HepG2 (cell line): ENCODE measurements at regions not wholly inside any gene's neighbourhood (a gene's known extent, or its start where the extent isn't known, plus 50 kb on each side); places are given as distances from the start of the nearest gene placed in this dataset.

Experiments
- ATAC-seq: fragments of 200-7000 bp; cut with Tn5 transposase; 3 replicates; pipeline ENCODE4 v1.9.1; 2020; ENCODE audit warnings: mild to moderate bottlenecking, moderate library complexity
- BruUV-seq: library from RNA; stranded (reverse); fragments of 400-500 nt; replicated peaks from 2 replicates; lab custom pipeline; 2021; lab: Mats Ljungman, UMichigan
- CTCF ChIA-PET: fragments of 300-600 bp; formaldehyde crosslinking; extraction: SDS; loops from one replicate; lab custom pipeline; 2021; ENCODE audit warnings: low total read pairs, inconsistent platforms, low intra/inter-chr PET ratio; lab: Yijun Ruan, JAX
- POLR2A ChIA-PET: fragments of 350-600 bp; sonication (Branson Sonifier 250); formaldehyde crosslinking; loops from one replicate; lab custom pipeline; 2020; ENCODE audit warnings: antibody characterized with exemption, inconsistent platforms; lab: Yijun Ruan, JAX
- DNase-seq: peaks from one replicate; pipeline ENCODE4 v3.0.0-alpha.2; 2015; ENCODE audit warnings: low spot score
- FAIRE-seq: peaks from 3 replicates; lab custom pipeline; 2011; peaks lifted over from hg19 to GRCh38; lab: Jason Lieb, UNC
- H2AFZ ChIP-seq: one replicate; pipeline ENCODE4 v1.6.1; 2011; ENCODE audit warnings: low read length, inconsistent platforms
- H3K27ac ChIP-seq: fragments of 300-600 bp; 3 replicates; pipeline ENCODE4 v1.8.0; 2011; ENCODE audit warnings: mixed run types, mild to moderate bottlenecking, mixed read lengths, low read length, inconsistent platforms; ENCODE audit not compliant: insufficient read depth; ENCODE audit errors: extremely low read length
- H3K27me3 ChIP-seq, 2 experiments: fragments of 200-600 bp in 1 of 2; 2 replicates in 1 of 2; 3 replicates in 1 of 2; pipeline versions ENCODE4 v1.6.0 to v1.8.0; 2011; ENCODE audit warnings: low read length in 2 of 2, mild to moderate bottlenecking in 2 of 2, moderate library complexity in 2 of 2, inconsistent platforms in 1 of 2; ENCODE audit not compliant: insufficient read depth in 2 of 2, control insufficient read depth in 1 of 2
- H3K36me3 ChIP-seq, 2 experiments: fragments of 200-600 bp in 1 of 2; replicated peaks in 1 of 2; 2 replicates in 1 of 2; 3 replicates in 1 of 2; pipeline versions ENCODE4 v1.5.1 to v1.8.0; 2011; ENCODE audit warnings: low read length in 2 of 2, inconsistent platforms in 1 of 2; ENCODE audit not compliant: insufficient read depth in 2 of 2, control insufficient read depth in 1 of 2
- H3K4me1 ChIP-seq: 2 replicates; pipeline ENCODE4 v1.5.1; 2012; ENCODE audit warnings: low read length, inconsistent platforms; ENCODE audit not compliant: insufficient read depth
- H3K4me2 ChIP-seq: 2 replicates; pipeline ENCODE4 v1.6.0; 2011; ENCODE audit warnings: low read depth, low read length, inconsistent platforms
- H3K4me3 ChIP-seq, 3 experiments: fragments of 200-600 bp in 1 of 3; sonication (generic), shearing (Covaris generic) in 1 of 3; replicated peaks in 1 of 3; 2 replicates each; pipeline ENCODE4 v1.5.1; 2011 to 2016; ENCODE audit warnings: low read length in 3 of 3, inconsistent platforms in 2 of 3, low read depth in 2 of 3, mild to moderate bottlenecking in 2 of 3, control low read depth in 1 of 3, mixed read lengths in 1 of 3; ENCODE audit not compliant: insufficient read depth in 1 of 3
- H3K79me2 ChIP-seq: one replicate; pipeline ENCODE4 v1.6.1; 2011; ENCODE audit warnings: low read length, inconsistent platforms; ENCODE audit not compliant: insufficient read depth
- H3K9ac ChIP-seq: 2 replicates; pipeline ENCODE4 v1.6.0; 2011; ENCODE audit warnings: mild to moderate bottlenecking, low read depth, low read length, inconsistent platforms; ENCODE audit not compliant: insufficient read depth
- H3K9me3 ChIP-seq: 2 replicates; pipeline ENCODE4 v1.5.1; 2012; ENCODE audit warnings: mild to moderate bottlenecking, low read length
- H4K20me1 ChIP-seq: 2 replicates; pipeline ENCODE4 v1.6.0; 2011; ENCODE audit warnings: inconsistent platforms, mild to moderate bottlenecking, low read length, moderate library complexity; ENCODE audit not compliant: insufficient read depth
- EZH2 ChIP-seq: conservative IDR thresholded peaks from 2 replicates; pipeline ENCODE4 v1.6.1; 2012; ENCODE audit warnings: mild to moderate bottlenecking, low read depth, low read length, moderate library complexity
- HIC2 ChIP-seq: sonication (generic); formaldehyde crosslinking; IDR thresholded peaks from 2 replicates; pipeline ENCODE4 v1.9.0; 2022; ENCODE audit warnings: low read depth, missing genetic modification reagents
- HNRNPK ChIP-seq: fragments of 200-400 bp; formaldehyde crosslinking; IDR thresholded peaks from 2 replicates; pipeline ENCODE4 v1.6.1; 2018; ENCODE audit warnings: low read length, low read depth, moderate library complexity, mild to moderate bottlenecking; ENCODE audit not compliant: poor library complexity, severe bottlenecking
- MAFG ChIP-seq: sonication (generic); formaldehyde crosslinking; IDR thresholded peaks from 2 replicates; pipeline ENCODE4 v1.5.1; 2020; ENCODE audit warnings: mild to moderate bottlenecking, missing genetic modification reagents
- PHB2 ChIP-seq: fragments of 450-650 bp; IDR thresholded peaks from 2 replicates; pipeline ENCODE4 v1.6.1; 2018; ENCODE audit not compliant: partially characterized antibody
- PRDM15 ChIP-seq: sonication (generic); formaldehyde crosslinking; IDR thresholded peaks from 2 replicates; pipeline ENCODE4 v1.4.0; 2020; ENCODE audit warnings: missing genetic modification reagents
- RFX5 ChIP-seq: IDR thresholded peaks from 2 replicates; pipeline ENCODE4 v1.6.1; 2011; ENCODE audit warnings: low read depth, low read length, improper control_type of control experiment
- UBTF ChIP-seq: sonication (generic); formaldehyde crosslinking; IDR thresholded peaks from 2 replicates; pipeline ENCODE4 v1.4.0; 2020; ENCODE audit warnings: mild to moderate bottlenecking, missing genetic modification reagents
- ZBTB42 ChIP-seq: sonication (generic); formaldehyde crosslinking; IDR thresholded peaks from 2 replicates; pipeline ENCODE4 v1.5.0; 2020; ENCODE audit warnings: mild to moderate bottlenecking, missing genetic modification reagents
- ZMYM2 ChIP-seq: sonication (generic); formaldehyde crosslinking; IDR thresholded peaks from 2 replicates; pipeline ENCODE4 v1.8.0; 2022; ENCODE audit warnings: mild to moderate bottlenecking, missing genetic modification reagents
- ZNF788 ChIP-seq: sonication (generic); formaldehyde crosslinking; IDR thresholded peaks from 2 replicates; pipeline ENCODE4 v1.5.0; 2020; ENCODE audit warnings: mild to moderate bottlenecking, missing genetic modification reagents, borderline replicate concordance
- WGBS: methylation state at CpG from one replicate; pipeline ENCODE4 v1.1.6; 2017; ENCODE audit warnings: low lambda C conversion rate; 5-methylcytosine and 5-hydroxymethylcytosine counted together
- in situ Hi-C: cut with HindIII; loops from 2 replicates; pipeline ENCODE4 v1.10.0; 2017; ENCODE audit warnings: low pct_unique_long_range_greater_than_20kb; ENCODE audit not compliant: extremely low pct_ligation_motif_present
- intact Hi-C: fragments of 100-400 bp; cut with micrococcal nuclease; formaldehyde crosslinking; loops from one replicate; pipeline ENCODE4 v1.10.0; 2022; ENCODE audit not compliant: unreplicated experiment

- no peak overlapping the region for H3K4me3 ChIP-seq
- in situ Hi-C loops = no loop called here
These were observed 760.0 kb upstream of the RIOK2 start for GRCh38 chr5:97943036-97943435.

GRCh38 chr5:97951139-97951538, 768.1 kb upstream of the RIOK2 start:
- intact Hi-C loops = no loop called here
- CTCF ChIA-PET = no interaction called here
- TF ChIP-seq EZH2 (no peak), ZMYM2 (CRISPR knock-in tag) (no peak), HIC2 (CRISPR knock-in tag) (no peak), PRDM15 (CRISPR knock-in tag) (no peak), MAFG (no peak)

More at GRCh38 chr5:97943036-97943435, 760.0 kb upstream of the RIOK2 start:
- Histone ChIP-seq H3K9ac (no peak overlapping the region), H2AFZ (no peak overlapping the region), H3K27me3 (no peaks in the 10 kb centered on the region), H3K79me2 (no peaks in the 10 kb centered on the region), H4K20me1 (no peaks in the 10 kb centered on the region), H3K27ac (no peak overlapping the region), H3K9me3 (no peaks in the 10 kb centered on the region), H3K36me3 (no peaks in the 10 kb centered on the region), H3K4me1 (no peaks in the 10 kb centered on the region), H3K4me2 (no peak overlapping the region)
- ATAC-seq (no peak), FAIRE-seq (no peak), DNase-seq (no peak)
- TF ChIP-seq ZBTB42 (CRISPR knock-in tag) (no peak), UBTF (CRISPR knock-in tag) (no peak), HNRNPK (no peak), ZNF788 (CRISPR knock-in tag) (no peak), RFX5 (no peak), PHB2 (no peak)
- ChIA-PET CTCF (no interaction called here), POLR2A (no interaction called here)
- BruUV-seq = no TSS peak
- intact Hi-C loops = no loop called here

More at GRCh38 chr5:97951139-97951538, 768.1 kb upstream of the RIOK2 start:
- Histone ChIP-seq H3K9me3 (no peaks in the 10 kb centered on the region), H3K4me2 (no peak overlapping the region), H2AFZ (no peak overlapping the region), H3K36me3 (no peaks in the 10 kb centered on the region), H3K27ac (no peak overlapping the region), H3K79me2 (no peaks in the 10 kb centered on the region), H3K4me1 (no peaks in the 10 kb centered on the region), H3K27me3 (no peaks in the 10 kb centered on the region), H3K4me3 (no peak overlapping the region), H4K20me1 (no peaks in the 10 kb centered on the region), H3K9ac (no peak overlapping the region)
- BruUV-seq = no TSS peak
- POLR2A ChIA-PET = no interaction called here
- WGBS = 28% methylated on average over 2 of the region's 2 CpGs
- DNase-seq = no peak
- ATAC-seq = no peak
- in situ Hi-C loops = no loop called here
- no peak for FAIRE-seq
